ENCODE measurements at regions not wholly inside any gene's neighbourhood (a gene's known extent, or its start where the extent isn't known, plus 50 kb on each side); places are given as distances from the start of the nearest gene placed in this dataset.

DNA sequence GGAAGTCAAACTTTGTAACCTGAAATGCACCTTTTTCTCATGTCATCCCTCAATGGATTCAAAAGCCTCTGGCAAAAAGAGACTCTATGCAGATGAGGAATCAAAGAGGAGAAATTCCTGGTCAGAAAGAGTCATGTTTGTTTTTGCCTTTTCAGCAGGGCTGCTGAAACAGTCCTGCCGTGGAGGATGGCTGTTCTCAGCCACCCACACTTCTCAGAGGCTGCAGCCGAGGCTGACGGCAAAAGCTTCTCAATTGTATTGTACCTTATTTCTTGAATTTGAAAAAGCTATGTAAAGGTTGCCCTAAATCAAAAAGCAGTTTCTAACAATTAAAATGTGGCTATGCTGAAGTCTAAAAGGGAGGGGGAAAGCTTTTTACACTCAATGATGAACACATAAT, 385.3 kb downstream of the KCTD12 start:
- no peak for DNase-seq

DNA sequence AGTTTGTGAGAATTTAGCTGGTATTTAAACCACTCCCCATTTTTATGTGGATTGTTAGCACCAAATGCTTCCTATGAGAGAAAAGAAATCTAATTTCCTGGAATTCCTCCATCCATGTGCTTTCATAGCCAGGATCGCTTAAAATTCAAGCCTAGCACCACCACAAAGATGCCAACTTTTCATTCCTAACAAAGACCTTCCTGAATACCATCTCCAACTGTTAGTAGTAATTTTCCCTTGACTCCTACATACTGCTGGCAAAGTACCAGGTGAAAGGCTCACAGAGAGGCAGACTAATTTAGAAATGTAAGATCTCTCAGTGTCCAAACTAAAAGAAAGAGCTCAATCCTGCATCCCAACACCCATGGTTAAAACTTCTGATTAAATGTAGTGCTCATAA, 386.3 kb downstream of the KCTD12 start:
- no peak for DNase-seq

DNA sequence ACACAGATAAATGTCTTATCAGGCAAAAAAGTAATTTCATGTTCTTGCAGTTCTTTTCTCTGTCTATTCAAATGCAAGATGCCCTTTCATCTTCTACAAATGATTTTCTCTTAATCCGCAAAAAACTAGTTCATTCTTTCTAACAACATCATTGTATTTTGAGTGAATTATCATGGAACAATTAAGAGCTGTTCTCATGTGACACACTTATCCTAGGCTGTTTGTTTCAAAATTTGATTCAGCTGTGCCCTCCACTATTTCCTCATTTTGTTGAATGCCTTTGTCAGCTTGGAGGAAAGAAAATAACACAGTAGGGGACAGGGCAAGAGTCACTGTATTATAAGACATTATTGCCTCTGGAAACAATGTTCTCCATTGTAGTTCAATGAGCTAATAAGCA, 396.9 kb downstream of the KCTD12 start:
- no peak for DNase-seq

DNA sequence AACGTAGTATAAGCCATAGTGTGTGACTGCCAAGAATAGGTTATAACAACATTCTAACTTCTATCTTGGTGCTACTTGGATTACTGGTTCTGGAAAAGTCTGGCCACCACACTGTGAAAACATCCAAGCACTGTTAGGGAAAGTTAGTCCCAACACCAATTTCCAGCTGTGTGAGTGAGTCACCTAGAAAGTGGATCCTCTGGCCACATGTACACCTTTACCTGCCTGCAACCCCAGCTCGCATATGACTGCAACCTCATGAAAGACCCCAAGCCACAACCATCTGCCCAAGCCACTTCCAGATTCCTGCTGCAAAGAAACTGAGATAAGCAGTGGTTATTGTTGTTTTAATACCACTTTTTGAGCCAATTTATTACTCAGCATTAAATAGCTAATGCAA, 404.5 kb downstream of the KCTD12 start:
- no peak for DNase-seq

DNA sequence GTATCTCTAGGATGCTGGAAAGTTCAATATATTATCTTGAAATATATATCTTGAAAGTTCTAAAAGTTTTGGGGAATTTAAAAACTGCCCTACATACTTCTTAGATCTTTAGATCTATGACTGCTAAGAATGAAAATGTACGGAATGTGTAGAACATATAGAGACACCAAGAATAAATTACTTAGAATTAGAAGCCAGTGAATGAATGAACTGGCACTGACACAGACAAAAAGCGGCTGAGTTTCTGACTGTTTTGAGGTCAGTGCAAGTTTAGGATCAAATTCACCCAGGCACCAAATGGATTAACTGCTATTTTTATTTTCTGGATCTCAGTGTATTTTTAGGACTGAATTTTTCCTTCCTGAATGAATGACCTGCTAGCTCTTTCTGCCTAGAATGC, 411.2 kb downstream of the KCTD12 start:
- no peak for DNase-seq

DNA sequence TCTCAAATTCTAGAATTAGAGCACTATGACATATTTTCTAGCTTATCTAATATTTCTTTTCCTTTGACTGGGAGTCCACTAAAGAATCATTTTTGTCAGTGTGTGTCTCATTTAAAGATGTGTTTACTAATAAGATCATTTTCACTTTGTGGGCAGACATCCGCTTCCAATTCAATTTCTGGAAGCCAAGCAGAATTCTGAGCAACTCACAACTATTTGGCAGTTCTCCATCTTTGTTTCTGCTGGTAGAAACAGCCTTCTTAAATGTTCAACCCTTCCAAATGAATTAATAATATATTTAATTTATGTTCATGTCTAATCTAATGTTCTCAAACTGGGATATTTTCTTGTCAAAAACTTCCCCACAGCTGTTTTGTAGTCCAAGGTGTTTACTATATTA, 411.8 kb downstream of the KCTD12 start:
- no peak for DNase-seq

DNA sequence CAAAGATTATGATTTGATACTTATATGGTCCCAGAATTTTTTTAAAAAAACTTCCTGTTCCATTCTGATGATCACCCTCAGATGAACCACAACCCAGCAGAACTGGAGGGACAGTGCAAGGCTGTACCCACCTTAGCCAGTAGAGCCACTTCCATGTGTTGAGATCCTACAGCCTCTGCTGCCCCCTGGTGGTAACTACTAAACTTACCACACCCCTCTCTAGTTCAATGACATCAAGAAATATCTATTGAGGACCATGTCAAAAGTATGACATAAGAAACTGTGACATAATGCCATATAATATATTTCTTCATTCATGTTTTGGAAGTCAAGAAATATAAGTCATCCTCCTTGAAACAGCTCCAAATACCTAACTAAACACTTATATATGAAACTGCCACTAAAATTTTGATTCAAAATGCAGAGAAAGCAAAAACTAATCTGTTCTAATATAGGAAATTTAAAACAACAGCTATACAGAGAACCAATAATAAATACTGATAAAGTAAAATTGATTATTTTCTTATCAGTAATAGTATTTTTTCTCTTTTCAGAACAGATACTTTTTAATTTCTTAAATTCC, 412.6 kb downstream of the KCTD12 start:
- peak; percentile 78 for DNase-seq

DNA sequence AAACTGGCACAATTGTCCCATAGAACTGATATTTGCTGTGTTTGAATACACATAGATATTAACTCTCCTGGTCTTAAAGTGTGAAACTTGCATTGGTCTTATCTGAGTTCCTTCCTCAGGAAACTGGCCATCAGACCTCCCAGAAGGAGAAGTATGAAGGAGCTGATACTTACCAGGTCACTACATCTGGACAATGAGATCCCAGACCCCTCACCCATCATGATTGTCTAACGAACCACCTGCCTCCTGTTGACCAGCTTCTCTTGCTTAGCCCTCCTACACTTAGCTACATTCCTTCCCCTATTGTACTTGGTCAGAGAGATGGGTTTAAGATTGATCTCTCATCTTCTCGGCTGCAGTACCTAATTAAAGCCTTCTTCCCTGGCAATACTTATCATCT, 413.3 kb downstream of the KCTD12 start:
- no peak for DNase-seq

DNA sequence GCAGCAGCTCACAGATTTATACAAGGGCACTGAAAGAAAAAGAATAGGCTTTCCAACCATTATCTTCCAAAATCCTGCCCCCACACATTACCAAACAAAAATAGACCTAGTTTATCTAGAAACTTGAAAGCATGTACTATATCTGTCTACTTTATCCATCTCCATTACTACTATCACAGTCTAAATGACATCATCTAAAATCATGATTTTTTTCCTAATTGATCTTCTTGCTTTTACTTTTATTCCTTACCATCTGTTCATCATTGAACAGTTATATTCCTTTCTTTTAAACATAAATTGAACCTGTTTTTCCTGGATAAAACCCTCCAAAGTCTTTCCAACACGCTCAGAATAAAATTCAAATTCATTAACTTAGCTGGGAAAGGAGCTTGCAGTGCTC, 414.7 kb downstream of the KCTD12 start:
- DNase-seq, result no peak

DNA sequence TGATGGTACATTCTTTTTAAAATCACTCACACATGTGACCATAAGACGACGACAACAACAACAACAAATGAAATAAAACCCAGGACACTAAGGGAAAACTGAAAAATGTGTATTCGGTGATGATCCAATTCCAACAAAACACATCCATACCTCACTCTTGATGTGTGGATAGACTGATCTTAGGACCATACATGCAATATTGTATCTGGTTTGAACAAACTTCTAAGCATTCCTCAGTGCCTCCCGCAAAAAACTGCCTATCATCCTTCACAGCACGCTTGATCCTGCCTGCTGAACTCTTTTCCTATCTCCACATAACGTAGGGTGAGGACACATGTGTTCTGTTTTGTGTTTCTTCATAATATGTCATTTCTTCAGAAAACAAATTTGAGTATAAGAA, 415.2 kb downstream of the KCTD12 start:
- DNase-seq, result no peak

DNA sequence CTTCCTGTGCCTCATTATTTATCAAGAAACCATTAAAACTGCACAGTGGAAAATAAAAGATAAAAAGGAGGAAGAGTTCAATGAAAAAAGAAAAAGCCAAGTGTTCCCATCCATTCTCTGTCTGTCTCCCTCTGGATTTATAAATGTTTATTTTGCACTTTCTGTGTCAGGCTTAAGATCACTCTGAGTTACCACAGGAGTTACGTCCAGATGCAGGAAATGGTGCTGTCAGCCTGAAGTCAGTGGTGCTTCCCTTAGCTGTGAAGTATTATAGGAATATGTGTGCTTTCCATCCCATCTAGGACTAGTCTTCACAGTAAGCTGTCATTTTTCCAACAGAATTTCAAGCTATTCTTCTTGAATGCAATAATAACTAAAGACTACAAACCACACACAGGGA, 420.2 kb downstream of the KCTD12 start:
- no peak for DNase-seq

DNA sequence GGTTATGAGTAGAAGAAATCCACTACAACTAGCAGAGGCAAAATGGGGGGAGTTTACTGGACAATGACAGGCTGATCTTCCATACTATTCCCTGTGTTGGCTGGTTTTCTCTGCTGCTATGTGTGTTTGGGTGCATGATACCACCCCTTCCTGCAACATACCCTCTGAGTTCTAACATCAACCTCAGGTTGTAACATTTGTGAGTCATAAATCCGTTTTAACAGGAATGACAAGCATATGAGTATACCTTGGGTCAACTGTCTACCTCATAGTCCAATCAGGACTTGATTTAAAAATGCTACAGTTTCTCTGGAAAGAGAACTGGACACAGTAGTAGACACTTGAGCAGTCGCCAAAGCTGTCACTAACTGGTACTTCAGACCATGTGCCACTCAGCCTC, 422.9 kb downstream of the KCTD12 start:
- no peak for DNase-seq

DNA sequence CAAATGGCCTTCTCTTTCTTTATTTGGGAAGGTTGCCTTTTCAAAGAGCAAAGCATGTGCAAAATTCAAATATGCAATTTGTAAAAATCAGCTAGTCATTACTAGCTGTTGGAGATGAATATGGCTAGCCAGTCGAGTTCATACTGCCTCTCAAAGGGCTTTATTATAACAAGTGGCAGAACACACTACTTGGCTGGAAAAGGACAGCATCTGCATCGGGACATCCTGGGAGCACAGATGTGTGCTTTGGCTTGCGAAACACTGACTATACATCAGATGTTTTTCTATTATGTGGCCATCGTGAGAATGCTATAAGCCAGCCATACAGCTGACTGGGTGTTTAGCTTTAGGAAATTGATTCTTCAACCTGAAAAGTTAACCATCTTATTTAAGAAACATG, 424.2 kb downstream of the KCTD12 start:
- DNase-seq, result no peak

DNA sequence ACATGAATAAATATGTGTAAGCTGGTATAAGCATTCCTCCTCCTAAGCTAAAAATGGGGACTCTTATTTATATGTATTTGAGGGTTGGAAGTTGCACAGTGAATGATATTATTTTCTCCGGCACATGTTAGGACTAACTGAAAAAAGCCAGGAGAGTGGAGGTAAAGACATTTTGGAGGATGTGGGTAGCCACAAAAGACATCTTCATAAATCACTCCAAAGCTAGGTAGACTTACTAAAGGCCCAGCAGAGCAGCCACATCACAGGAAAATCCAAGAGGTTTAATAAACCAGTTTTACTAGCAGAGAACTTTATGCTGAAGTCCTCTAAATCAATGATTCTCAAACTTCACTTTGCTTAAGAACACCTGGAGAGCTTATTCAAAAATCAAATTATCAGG, 424.7 kb downstream of the KCTD12 start:
- no peak for DNase-seq

DNA sequence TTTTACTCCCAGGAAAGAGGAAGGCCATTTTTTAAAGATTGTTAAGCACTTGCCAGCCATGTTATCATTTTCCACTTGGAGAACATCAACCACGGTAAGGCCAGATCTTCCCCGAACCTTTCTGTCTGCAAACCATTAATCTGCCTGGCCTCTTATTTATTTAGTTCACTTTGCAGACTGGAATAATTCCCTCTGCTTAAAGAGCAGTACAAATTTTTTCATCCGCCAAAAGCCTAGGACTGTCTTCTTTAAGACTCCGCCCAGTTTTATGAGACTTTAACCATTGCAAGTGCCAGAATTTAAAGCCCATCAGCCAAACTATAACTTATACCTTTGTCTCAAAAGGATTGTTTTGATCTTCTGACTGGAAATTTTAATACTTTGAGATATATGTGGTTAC, 426.3 kb downstream of the KCTD12 start:
- DNase-seq, result no peak

DNA sequence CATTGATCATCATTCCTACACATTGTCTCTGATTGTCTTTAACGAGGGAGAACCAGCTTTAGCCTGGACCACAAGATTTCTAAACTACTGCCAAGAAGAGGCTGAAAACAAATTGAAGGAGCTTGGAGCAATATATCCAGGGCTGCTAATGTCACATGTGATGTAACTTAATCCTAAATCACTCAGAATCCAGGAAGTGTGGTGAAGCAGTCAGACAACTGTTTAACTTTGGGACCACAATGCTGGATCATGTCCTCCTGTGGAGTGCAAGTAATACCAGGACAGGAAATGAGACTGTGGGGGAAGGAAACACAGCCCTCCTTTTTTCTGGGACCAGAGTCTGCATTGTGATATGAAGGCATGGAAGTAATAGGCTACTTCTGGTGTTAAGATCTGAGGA, 430.2 kb downstream of the KCTD12 start:
- DNase-seq, result no peak

DNA sequence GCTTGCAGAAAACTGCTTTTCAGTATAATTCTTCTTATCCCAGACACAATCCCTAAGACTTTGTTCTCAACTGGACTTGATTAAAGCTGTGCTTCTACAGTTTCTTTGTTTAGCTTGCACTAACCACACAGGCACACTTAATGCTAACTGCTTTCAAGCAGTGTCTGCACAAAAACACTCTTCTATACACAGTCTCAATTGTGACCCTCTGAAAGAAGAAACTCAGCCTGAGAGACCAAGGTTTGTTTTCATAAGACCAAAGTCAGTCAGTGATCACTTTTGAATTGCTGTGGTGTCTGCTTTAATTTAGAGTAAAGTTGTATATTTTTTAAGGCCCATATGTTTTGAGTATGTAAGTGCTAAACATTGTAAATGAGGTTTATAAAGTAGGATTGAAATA, 431.2 kb downstream of the KCTD12 start:
- no peak for DNase-seq

DNA sequence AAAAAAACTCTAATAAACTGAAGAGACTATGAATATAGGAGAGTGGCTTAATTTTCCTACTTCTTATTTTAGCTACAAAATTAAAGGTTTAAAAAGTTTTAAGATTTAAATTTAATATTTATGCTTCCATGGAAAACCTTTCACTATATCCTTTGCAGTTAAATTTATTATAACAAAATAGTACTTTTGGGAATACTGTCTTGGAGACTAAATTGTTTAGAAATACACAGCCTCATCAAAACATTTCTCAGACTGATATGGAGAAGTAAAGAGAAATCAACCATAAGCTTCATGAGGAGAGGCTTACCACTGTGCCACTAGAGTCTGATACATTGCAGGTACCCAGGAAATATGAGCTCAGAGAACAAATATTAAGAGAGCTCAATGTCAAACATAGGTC, 436.5 kb downstream of the KCTD12 start:
- DNase-seq, result no peak

DNA sequence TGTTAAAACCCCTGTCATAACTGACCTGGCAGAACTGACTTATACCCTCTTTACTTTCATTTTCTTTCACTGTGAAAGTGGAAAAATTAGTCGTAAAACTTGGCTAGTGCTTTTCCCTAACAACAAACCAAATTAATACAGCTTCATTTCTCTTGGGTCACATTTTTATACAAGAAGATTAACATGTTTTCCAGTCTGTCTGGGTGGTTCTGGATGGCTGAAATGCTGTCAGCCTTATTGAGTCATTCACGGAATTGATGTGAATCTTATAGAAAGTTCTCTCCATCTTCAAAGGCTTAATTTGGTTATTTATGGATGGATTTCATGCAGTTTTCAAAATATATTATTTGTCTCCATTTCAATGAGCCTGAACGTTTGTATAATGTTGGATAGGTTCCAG, 440.0 kb downstream of the KCTD12 start:
- no peak for DNase-seq

DNA sequence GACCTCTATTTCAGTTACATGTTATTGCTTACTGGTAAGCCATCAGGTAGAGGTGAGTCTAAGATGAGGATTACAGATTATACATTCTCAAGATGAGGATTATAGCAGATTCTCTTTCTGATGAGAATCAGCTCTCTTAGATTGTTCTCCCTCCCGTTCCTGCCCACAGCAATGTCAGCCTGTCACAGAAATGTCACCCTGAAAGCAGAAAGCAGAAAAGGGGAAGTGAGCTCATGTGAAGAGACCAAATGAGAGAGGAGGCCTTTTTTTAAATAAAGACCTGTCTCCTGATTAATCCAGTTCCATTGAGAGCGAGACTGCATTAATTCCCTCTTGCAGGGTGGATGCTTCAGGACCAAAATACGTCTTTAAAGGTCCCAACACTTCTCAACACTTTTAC, 445.6 kb downstream of the KCTD12 start:
- DNase-seq, result no peak

DNA sequence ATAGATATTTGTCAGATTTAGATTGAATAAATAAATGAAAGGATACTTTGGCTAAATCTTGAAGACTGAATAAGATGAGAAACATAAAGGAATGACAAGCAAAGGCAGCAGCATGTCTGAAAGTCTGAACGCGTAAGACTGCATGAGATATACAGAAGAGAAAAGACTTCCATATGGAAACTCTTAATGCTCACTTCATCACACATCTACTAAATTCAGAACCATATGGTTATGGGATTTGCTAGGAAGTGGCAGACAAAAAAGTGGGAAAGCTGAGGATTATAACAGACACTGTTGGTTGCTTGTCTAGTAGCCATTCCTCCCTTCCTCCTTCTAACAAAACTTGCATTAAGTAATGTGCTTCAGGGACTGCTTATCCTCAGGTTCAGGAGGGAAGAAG, 446.7 kb downstream of the KCTD12 start:
- DNase-seq, result no peak

DNA sequence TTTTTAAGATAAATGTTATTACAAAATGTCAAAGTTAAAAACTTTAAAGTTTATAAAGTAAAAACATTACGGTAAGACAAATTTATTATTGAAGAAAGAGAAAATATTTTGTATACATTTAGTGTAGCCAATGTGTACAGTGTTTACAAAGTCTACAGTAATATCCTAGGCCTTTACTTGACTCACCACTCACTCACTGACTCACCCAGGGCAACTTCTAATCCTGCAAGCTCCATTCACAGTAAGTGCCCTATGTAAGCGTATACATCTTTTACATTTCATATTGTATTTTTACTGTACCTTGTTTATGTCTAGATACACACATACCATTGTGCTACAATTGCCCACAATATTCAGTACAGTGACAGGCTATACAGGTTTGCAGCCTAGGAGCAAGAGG, 448.2 kb downstream of the KCTD12 start:
- DNase-seq, result no peak

DNA sequence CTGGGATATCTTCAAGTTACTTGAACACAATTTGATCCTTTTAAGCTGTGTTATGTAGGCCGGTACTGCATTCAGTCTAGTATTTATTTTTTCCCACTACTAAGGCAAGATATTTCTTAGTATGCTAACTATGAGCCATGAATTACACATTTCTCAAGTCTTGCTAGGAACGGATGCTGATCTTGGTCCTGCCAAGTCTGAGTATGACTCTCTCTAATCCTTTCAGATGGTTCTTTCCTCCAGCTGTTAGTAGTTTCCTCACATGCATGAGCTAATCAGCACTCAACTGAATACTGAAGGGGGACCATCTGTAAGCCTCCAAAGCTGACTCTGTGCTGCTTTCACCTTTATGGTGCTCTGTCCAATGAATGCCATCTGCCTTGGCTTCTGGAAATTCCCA, 460.3 kb downstream of the KCTD12 start:
- DNase-seq, result no peak

DNA sequence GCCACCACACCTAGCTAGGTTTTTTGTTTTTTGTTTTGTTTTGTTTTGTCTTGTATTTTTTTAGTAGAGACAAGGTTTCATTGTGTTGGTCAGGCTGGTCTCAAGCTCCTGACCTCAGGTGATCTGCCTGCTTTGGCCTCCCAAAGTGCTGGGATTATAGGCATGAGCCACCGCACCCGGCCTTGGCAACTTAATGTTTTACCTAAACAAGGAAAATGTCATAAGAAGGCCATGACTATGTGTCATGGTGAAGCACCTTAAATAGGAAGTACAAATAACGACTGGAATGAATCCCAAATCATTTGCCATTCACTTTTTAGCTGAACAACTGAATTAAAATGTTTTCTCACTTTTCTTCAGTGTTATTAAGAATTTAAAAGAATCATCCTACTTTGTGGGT, 465.2 kb downstream of the KCTD12 start:
- no peak for DNase-seq

DNA sequence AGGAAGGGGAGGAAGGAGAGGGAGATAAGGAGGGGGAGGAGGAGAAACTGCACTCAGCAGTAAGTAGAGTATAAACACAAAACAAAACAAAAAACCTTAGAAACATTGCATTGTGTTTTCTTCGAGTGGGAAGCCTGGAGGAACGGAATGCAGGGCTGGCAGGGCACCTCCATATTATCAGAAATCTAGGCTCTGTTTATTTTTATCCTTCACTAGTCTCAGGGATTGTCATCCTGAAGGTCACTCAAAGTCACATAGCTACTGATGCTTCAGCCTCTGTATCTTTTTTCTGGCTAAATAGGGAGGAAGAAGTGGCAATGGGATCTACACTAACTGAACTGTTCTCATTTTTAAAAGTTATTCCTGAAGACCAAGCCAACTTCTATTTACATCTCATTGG, 467.8 kb downstream of the KCTD12 start:
- no peak for DNase-seq

DNA sequence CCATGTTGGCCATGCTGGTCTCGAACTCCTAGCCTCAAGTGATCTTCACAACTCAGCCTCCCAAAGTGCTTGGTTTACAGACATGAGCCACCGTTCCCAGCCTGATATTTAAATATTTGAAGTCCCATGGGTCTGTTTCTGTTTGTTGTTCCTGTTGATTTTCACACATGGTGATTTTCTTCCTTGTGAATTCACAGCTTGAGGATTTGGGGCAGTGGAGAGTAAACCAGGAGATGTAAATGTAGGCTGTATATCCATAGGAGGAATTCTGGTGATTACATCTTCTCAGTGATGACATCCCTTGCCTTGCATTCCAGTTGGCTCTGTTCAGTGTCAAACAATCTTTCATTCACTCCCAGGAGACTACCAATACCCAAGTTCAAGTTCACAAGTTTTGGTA, 471.9 kb downstream of the KCTD12 start:
- no peak for DNase-seq

Data from activated CD4-positive, alpha-beta T cell treated with anti-CD3 and anti-CD28 coated beads, Interleukin-10, Interleukin-2, amounts not matched to agents 100 ng/mL and 50 ng/mL, durations not matched to agents 16 hours and 8 hours (primary cell).